ENCODE measurements at regions not wholly inside any gene's neighbourhood (a gene's known extent, or its start where the extent isn't known, plus 50 kb on each side); places are given as distances from the start of the nearest gene placed in this dataset.
A peak's percentile ranks its signal among the peaks of the same experiment; 100 is the strongest.

DNA sequence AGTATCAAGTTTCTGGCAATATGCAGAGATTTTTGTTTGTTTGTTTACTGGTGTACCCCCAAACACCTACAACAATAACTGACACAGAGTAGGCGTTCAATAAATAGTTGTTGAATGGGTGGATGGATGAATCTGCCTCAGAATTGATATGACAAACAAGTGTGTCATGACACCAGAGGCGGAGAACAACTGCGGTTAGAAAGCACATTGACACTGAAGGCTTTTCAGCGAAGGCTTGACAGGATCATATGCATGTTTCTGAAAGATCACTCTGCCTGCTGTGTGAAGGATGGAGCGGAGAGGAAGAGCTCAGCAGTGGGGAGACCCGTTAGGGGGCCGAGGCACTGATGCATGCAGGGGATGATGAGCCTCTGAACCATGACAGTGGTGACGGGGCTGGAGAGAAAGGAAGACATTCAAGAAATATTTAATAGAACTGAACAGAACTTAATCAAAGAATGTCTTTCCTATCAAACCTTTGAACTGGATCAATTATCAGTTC is 108.5 kb upstream of the USP47 start:
- TF ChIP-seq CTCF (IDR thresholded peaks at IDR 0.05): no peak
- ATAC-seq (ENCODE audit: low FRiP score): no peak
- no peak for DNase-seq (ENCODE audit: low spot score)

DNA sequence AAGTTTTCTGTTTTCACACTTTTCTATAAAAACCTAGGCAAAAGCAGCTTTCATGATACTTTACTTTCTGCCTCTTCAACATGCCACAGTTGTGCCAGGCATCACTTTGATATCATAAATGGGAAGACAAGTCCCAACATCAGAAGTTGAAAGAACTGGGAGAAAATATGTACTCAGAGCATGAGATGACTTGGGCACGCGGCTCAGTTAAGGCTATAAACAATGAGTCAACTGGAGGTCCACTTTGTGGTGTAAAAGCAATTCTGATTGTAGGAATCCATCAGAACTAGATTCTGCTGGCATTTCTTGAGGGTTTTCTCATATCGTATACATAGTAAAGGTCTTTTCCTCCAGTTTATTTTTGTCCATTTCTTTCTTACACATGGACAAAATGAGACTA is 109.7 kb upstream of the USP47 start:
- TF ChIP-seq CTCF (IDR thresholded peaks at IDR 0.05): no peak
- DNase-seq (ENCODE audit: low spot score): no peak
- no peak for ATAC-seq (ENCODE audit: low FRiP score)

DNA sequence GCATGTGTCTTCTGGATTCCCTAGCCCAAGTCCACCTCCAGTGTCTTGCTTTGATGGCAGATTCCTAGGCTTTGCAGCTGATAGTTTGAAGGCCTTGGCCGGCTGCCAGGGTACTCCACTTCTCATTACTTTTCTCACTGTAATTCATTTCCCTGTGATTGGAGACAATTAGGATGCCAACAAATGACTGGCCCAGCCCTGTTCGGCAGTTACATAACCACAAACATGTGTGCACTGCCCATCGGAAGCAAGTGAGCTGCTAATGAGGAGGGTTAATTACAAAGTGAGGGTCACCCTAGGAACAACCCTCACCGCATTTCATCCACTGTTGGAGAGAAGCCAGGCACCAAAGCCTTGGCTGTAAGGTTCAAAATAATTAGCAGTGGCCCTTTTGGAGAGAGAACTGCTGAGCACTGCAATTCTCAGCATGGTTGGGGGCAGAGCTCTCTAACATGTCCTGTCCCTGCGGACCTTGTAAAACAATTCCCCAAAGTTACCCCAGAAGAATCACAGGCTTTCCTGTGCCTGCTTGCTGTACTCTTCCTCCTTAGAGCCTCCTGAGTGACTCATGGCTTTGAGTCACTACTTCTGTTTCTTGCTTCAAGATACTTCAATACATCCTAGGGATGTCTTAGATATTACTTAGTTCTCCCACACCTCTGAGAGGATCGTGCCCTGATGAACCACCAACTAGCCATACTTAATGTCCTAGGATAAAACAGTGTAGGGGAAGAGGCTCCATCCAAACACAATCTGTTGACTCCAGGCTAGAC is 109.7 kb upstream of the GALNT18 start:
- ATAC-seq (ENCODE audit: low FRiP score) (peak; percentile 68), DNase-seq (ENCODE audit: low spot score) (no peak)
- TF ChIP-seq CTCF (IDR thresholded peaks at IDR 0.05): no peak

GRCh38 chr11:11728386-11728785 is 106.6 kb upstream of the GALNT18 start:
- no peak for DNase-seq (ENCODE audit: low spot score)
- ATAC-seq (ENCODE audit: low FRiP score): no peak
- no peak for TF ChIP-seq CTCF (IDR thresholded peaks at IDR 0.05)

DNA sequence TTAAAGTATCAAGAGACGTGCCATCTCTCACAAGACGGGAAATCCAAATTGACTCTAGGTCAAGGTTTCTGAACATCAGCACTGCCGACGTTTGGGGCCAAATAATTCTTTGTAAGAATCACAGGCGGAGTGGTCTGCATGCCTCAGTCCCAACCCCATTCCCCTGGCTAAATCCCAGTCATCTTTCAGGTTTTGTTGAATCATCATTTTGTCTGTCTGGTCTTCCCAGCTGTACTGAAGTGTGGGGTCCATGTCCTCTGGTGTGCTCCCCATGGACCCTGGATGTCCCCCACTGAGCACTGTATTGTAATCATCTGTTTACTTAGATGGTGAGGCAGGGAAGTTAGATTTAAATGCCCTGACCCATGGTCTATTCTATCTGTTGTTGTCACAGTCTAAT is 103.6 kb upstream of the GALNT18 start:
- ATAC-seq (ENCODE audit: low FRiP score): no peak
- no peak for TF ChIP-seq CTCF (IDR thresholded peaks at IDR 0.05)
- no peak for DNase-seq (ENCODE audit: low spot score)

DNA sequence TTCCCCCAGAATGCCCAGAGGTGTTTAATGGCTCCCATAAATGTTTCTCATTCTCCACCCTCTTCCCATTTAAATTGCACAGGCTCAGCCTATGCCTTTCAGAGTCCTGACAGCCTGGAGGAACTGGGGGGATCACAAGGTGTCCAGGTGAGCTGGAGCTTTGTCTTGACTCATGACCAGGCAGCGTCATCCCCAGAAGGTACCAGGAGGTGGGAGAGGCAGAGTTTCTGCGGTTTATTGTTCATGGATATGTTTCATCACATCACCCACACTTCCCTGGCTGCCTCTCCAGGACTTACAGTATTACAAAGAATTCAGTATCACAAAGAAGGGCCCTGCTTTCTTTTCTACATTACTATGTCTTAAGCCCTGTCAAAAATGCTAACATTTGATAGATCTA is 103.2 kb upstream of the GALNT18 start:
- ATAC-seq (ENCODE audit: low FRiP score): no peak

More for the DNA sequence above, 103.2 kb upstream of the GALNT18 start:
- TF ChIP-seq CTCF (IDR thresholded peaks at IDR 0.05): no peak
- DNase-seq (ENCODE audit: low spot score): no peak
